Gastroesophageal sphincter (tissue), 3 donors: ENCODE measurements at regions not wholly inside any gene's neighbourhood (a gene's known extent, or its start where the extent isn't known, plus 50 kb on each side); places are given as distances from the start of the nearest gene placed in this dataset.

ENCODE experiments used
- EP300 ChIP-seq: sonication (generic); formaldehyde crosslinking; IDR thresholded peaks from one replicate; pipeline ENCODE4 v1.6.1; 2017; ENCODE audit warnings: antibody characterized with exemption, mild to moderate bottlenecking
- POLR2A ChIP-seq, 2 donors: fragments of 450-650 bp; IDR thresholded peaks; one replicate each; pipeline ENCODE4 v1.6.1; 2017; ENCODE audit warnings: antibody characterized with exemption in 2 of 2, mild to moderate bottlenecking in 2 of 2, moderate library complexity in 1 of 2
- POLR2AphosphoS5 ChIP-seq: sonication (generic); formaldehyde crosslinking; IDR thresholded peaks from one replicate; pipeline ENCODE4 v1.6.1; 2017; ENCODE audit warnings: antibody characterized with exemption
- TF ChIP-seq, protein P1 (sequence below), 4 experiments: fragments of 200-600 bp in 2 of 4; fragments of 450-650 bp in 2 of 4; sonication (generic) in 1 of 4; IDR thresholded peaks; one replicate each; pipeline ENCODE4 v1.5.1; 2017 to 2019; ENCODE audit warnings: antibody characterized with exemption in 4 of 4, mild to moderate bottlenecking in 2 of 4, moderate library complexity in 2 of 4

DNA sequence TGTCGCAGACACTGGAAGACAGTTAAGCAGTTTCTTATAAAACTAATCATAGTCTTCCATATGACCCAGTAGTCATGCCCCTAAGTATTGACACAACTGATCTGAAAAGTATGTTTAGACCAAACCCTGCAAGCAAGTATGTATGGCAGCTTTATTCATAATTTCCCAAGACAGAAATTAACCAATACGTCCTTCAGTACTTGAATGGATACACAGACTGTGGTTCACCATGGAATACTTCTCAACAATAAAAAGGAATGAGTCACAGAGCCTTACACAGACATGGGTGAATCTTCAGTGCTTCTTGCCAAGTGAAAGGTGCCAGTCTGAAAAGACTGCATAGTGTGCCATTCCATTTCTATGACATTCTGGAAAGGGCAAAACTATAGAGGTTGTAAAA lies 50.2 kb upstream of the AKR1E2 start:
- TF ChIP-seq POLR2A (IDR thresholded peaks at IDR 0.05) = no peak
- TF ChIP-seq, protein P1, sequence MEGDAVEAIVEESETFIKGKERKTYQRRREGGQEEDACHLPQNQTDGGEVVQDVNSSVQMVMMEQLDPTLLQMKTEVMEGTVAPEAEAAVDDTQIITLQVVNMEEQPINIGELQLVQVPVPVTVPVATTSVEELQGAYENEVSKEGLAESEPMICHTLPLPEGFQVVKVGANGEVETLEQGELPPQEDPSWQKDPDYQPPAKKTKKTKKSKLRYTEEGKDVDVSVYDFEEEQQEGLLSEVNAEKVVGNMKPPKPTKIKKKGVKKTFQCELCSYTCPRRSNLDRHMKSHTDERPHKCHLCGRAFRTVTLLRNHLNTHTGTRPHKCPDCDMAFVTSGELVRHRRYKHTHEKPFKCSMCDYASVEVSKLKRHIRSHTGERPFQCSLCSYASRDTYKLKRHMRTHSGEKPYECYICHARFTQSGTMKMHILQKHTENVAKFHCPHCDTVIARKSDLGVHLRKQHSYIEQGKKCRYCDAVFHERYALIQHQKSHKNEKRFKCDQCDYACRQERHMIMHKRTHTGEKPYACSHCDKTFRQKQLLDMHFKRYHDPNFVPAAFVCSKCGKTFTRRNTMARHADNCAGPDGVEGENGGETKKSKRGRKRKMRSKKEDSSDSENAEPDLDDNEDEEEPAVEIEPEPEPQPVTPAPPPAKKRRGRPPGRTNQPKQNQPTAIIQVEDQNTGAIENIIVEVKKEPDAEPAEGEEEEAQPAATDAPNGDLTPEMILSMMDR (IDR thresholded peaks at IDR 0.05) = no peak
- no peak for TF ChIP-seq EP300
- TF ChIP-seq POLR2AphosphoS5 = no peak
